Type B pancreatic cell (in vitro differentiated cells): ENCODE measurements at regions not wholly inside any gene's neighbourhood (a gene's known extent, or its start where the extent isn't known, plus 50 kb on each side); places are given as distances from the start of the nearest gene placed in this dataset.
A peak's percentile ranks its signal among the peaks of the same experiment; 100 is the strongest.

ENCODE experiments used
- DNase-seq: peaks from one replicate; pipeline ENCODE4 v3.0.0; 2021; ENCODE audit warnings: mixed read lengths; ENCODE audit not compliant: unreplicated experiment; ENCODE audit errors: extremely low spot score
- H3K27ac Mint-ChIP-seq: 2 replicates; pipeline ENCODE4 v1.8.0; 2021; ENCODE audit warnings: mild to moderate bottlenecking, mixed read lengths
- H3K27me3 Mint-ChIP-seq: 2 replicates; pipeline ENCODE4 v1.8.0; 2021; ENCODE audit warnings: mixed read lengths
- H3K36me3 Mint-ChIP-seq: 2 replicates; pipeline ENCODE4 v1.8.0; 2021; ENCODE audit warnings: mixed read lengths
- H3K4me1 Mint-ChIP-seq: one replicate; pipeline ENCODE4 v1.8.0; 2021; ENCODE audit warnings: mixed read lengths; ENCODE audit not compliant: unreplicated experiment
- H3K4me3 Mint-ChIP-seq: 2 replicates; pipeline ENCODE4 v1.8.0; 2021; ENCODE audit warnings: mild to moderate bottlenecking, mixed read lengths
- H3K9me3 Mint-ChIP-seq: 2 replicates; pipeline ENCODE4 v1.8.0; 2021; ENCODE audit warnings: mixed read lengths
- CTCF ChIP-seq: fragments of 200-600 bp; sonication (generic); conservative IDR thresholded peaks from 2 replicates; pipeline ENCODE4 v1.5.0; 2021; ENCODE audit warnings: antibody characterized with exemption, mild to moderate bottlenecking

- Mint-ChIP-seq H3K36me3 (no peaks in the 10 kb centered on the region), H3K9me3 (no peaks in the 10 kb centered on the region), H3K27me3 (peaks cover 18% of the 10 kb centered on the region), H3K27ac (no peak overlapping the region), H3K4me3 (no peak overlapping the region), H3K4me1 (peaks cover 8% of the 10 kb centered on the region)
- no peak for TF ChIP-seq CTCF
- DNase-seq: no peak
Measured at GRCh38 chr1:5623399-5623798, 368.8 kb downstream of the NPHP4 start.

GRCh38 chr1:5622412-5622811, 369.8 kb downstream of the NPHP4 start:
- Mint-ChIP-seq H3K36me3 (no peaks in the 10 kb centered on the region), H3K9me3 (no peaks in the 10 kb centered on the region), H3K4me3 (no peak overlapping the region), H3K27me3 (peaks cover 23% of the 10 kb centered on the region), H3K27ac (no peak overlapping the region), H3K4me1 (peaks cover 8% of the 10 kb centered on the region)
- DNase-seq: no peak
- TF ChIP-seq CTCF: no peak

GRCh38 chr1:5621692-5622091, 370.5 kb downstream of the NPHP4 start:
- peaks cover 24% of the 10 kb centered on the region for H3K27me3 Mint-ChIP-seq
- H3K9me3 Mint-ChIP-seq: no peaks in the 10 kb centered on the region

DNA sequence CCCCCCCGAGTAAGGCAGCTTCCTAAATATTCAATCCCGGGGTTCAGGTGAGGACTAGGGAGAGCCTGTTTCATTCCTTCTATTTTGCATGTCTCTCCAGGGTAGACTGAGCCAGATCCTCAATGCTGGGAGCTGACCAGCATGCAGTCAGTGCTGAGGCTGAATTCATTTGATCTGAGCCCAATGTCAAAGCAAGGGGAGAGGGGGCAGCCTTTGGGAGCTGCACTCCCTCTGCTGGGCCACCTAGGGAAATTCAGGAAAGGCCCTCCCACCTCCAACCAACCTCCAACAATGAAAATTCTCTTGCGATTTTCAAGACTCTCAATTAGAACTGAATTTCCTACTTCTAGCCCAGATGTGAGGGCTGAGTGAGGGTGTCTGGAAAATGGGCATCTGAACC, 371.2 kb downstream of the NPHP4 start:
- Mint-ChIP-seq H3K9me3 (no peaks in the 10 kb centered on the region), H3K4me3 (no peak overlapping the region), H3K27ac (no peak overlapping the region), H3K36me3 (no peaks in the 10 kb centered on the region), H3K4me1 (peaks cover 8% of the 10 kb centered on the region), H3K27me3 (peaks cover 24% of the 10 kb centered on the region)
- peak; percentile 66 for DNase-seq
- peak; percentile 81 for TF ChIP-seq CTCF

More at GRCh38 chr1:5621692-5622091, 370.5 kb downstream of the NPHP4 start:
- Mint-ChIP-seq H3K4me3 (no peak overlapping the region), H3K27ac (no peak overlapping the region), H3K36me3 (no peaks in the 10 kb centered on the region), H3K4me1 (peaks cover 8% of the 10 kb centered on the region)
- no peak for TF ChIP-seq CTCF
- DNase-seq: no peak

DNA sequence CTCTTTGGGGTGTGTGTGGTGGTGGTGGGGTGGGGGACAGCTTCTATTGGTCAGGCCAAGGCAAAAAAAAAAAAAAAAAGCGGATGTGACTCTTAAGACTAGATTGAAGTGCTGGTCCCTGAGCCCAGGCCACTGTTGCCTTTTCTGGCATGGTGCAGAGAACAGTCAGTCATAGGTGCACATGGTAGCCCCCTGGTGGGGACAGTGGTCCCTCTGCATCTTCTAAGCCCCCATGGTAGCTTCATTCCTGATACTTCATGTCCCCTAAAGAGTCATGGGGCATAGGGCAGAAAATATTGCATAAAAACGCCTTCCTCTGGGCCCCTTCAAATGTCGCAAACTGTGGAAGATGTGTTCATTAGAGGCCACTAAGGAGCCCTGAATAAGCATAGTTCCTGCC, 371.8 kb downstream of the NPHP4 start:
- Mint-ChIP-seq H3K27me3 (peaks cover 24% of the 10 kb centered on the region), H3K4me3 (no peak overlapping the region), H3K9me3 (no peaks in the 10 kb centered on the region), H3K4me1 (peaks cover 8% of the 10 kb centered on the region), H3K36me3 (no peaks in the 10 kb centered on the region), H3K27ac (no peak overlapping the region)
- no peak for TF ChIP-seq CTCF
- DNase-seq: no peak

DNA sequence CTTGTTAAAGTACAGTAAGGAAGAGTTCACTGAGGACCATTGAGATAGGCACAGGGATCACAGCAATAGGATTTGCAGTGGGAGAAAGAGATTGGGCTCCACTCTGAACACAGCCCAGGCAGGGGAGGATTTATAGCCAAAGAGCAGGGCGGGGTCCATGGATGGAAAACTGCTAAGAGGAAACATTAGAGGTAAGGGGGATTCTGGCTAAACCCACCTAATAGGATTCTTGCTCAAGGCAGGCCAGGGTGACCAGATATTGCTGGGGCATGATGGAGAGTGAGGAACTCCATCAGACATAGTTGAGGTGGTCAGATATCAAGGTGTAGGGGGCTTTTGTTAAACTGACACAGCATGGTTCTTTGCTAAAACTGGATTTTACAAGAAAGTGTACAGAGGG, 372.8 kb downstream of the NPHP4 start:
- no peak overlapping the region for H3K27ac Mint-ChIP-seq

More for the DNA sequence above, 372.8 kb downstream of the NPHP4 start:
- no peak for DNase-seq
- no peak for TF ChIP-seq CTCF
- H3K4me1 Mint-ChIP-seq: peaks cover 8% of the 10 kb centered on the region
- no peaks in the 10 kb centered on the region for H3K36me3 Mint-ChIP-seq
- H3K27me3 Mint-ChIP-seq: peaks cover 24% of the 10 kb centered on the region
- no peaks in the 10 kb centered on the region for H3K9me3 Mint-ChIP-seq
- H3K4me3 Mint-ChIP-seq: no peak overlapping the region
